ENCODE measurements at regions not wholly inside any gene's neighbourhood (a gene's known extent, or its start where the extent isn't known, plus 50 kb on each side); places are given as distances from the start of the nearest gene placed in this dataset.

GRCh38 chr7:8998762-8999161 lies 565.4 kb downstream of the NXPH1 start:
- TF ChIP-seq, protein P1, sequence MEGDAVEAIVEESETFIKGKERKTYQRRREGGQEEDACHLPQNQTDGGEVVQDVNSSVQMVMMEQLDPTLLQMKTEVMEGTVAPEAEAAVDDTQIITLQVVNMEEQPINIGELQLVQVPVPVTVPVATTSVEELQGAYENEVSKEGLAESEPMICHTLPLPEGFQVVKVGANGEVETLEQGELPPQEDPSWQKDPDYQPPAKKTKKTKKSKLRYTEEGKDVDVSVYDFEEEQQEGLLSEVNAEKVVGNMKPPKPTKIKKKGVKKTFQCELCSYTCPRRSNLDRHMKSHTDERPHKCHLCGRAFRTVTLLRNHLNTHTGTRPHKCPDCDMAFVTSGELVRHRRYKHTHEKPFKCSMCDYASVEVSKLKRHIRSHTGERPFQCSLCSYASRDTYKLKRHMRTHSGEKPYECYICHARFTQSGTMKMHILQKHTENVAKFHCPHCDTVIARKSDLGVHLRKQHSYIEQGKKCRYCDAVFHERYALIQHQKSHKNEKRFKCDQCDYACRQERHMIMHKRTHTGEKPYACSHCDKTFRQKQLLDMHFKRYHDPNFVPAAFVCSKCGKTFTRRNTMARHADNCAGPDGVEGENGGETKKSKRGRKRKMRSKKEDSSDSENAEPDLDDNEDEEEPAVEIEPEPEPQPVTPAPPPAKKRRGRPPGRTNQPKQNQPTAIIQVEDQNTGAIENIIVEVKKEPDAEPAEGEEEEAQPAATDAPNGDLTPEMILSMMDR (IDR thresholded peaks at IDR 0.05), result no peak
- no peak for TF ChIP-seq POLR2AphosphoS5 (IDR thresholded peaks at IDR 0.05)

All from sigmoid colon (tissue), 4 donors.